Adrenal gland (tissue), 5 donors: ENCODE measurements at regions not wholly inside any gene's neighbourhood (a gene's known extent, or its start where the extent isn't known, plus 50 kb on each side); places are given as distances from the start of the nearest gene placed in this dataset.

ENCODE experiments used
- POLR2A ChIP-seq, 2 donors: fragments of 450-650 bp; IDR thresholded peaks; one replicate each; pipeline ENCODE4 v1.6.1; 2017; ENCODE audit warnings: antibody characterized with exemption in 2 of 2, mild to moderate bottlenecking in 2 of 2, moderate library complexity in 1 of 2
- TF ChIP-seq, protein P1 (sequence below), 6 experiments: fragments of 450-650 bp in 4 of 6; fragments of 200-600 bp in 2 of 6; sonication (generic) in 1 of 6; IDR thresholded peaks; 1 replicate in 5 of 6; 2 replicates in 1 of 6; pipeline versions ENCODE4 v1.5.1 to v1.8.0; 2016 to 2021; ENCODE audit warnings: antibody characterized with exemption in 6 of 6, mild to moderate bottlenecking in 2 of 6, moderate library complexity in 1 of 6
- donor health status: DM: no; HTN: no; CAD: no.

GRCh38 chr14:34063042-34063441 is 112.2 kb upstream of the EGLN3 start:
- TF ChIP-seq, protein P1, sequence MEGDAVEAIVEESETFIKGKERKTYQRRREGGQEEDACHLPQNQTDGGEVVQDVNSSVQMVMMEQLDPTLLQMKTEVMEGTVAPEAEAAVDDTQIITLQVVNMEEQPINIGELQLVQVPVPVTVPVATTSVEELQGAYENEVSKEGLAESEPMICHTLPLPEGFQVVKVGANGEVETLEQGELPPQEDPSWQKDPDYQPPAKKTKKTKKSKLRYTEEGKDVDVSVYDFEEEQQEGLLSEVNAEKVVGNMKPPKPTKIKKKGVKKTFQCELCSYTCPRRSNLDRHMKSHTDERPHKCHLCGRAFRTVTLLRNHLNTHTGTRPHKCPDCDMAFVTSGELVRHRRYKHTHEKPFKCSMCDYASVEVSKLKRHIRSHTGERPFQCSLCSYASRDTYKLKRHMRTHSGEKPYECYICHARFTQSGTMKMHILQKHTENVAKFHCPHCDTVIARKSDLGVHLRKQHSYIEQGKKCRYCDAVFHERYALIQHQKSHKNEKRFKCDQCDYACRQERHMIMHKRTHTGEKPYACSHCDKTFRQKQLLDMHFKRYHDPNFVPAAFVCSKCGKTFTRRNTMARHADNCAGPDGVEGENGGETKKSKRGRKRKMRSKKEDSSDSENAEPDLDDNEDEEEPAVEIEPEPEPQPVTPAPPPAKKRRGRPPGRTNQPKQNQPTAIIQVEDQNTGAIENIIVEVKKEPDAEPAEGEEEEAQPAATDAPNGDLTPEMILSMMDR (IDR thresholded peaks at IDR 0.05), result no peak
- TF ChIP-seq POLR2A (IDR thresholded peaks at IDR 0.05), result no peak
